ENCODE measurements at regions not wholly inside any gene's neighbourhood (a gene's known extent, or its start where the extent isn't known, plus 50 kb on each side); places are given as distances from the start of the nearest gene placed in this dataset.

DNA sequence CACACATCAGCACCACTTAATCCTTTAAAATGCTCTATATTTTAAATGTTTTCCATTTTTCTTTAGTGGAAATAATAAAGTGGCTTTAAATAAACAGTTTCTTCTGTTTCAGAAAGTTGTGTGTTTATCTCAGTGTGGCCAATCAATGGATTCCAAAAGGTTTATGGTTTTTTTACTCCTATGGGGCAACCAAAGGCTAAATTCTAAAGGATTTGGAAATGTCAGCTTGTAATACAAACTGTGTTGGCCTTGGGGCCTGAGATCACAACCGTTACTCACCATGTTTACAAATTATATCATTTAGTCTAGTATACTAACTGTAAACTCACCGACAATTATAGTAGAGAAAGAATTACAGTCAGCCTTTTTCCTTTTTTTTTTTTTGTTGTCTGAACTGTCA lies 827.2 kb downstream of the EPHA4 start:
- no peak for TF ChIP-seq CTCF (IDR thresholded peaks at IDR 0.05)
- TF ChIP-seq POLR2AphosphoS5 (IDR thresholded peaks at IDR 0.05; ENCODE audit: insufficient read depth in 1 of 2, low read depth in 1 of 2): no peak
- TF ChIP-seq POLR2A (IDR thresholded peaks at IDR 0.05): no peak
- intact Hi-C loops (cut with DNase I): no loop called here
- no peaks in the 10 kb centered on the region for H3K27me3 ChIP-seq
- H3K27ac ChIP-seq: no peak overlapping the region
- H3K4me3 ChIP-seq: no peak overlapping the region
- DNase-seq (ENCODE audit: extremely low spot score in 2 of 2): no peak
- H3K4me1 ChIP-seq: no peaks in the 10 kb centered on the region
- no peaks in the 10 kb centered on the region for H3K36me3 ChIP-seq
- H3K9me3 ChIP-seq: no peaks in the 10 kb centered on the region

DNA sequence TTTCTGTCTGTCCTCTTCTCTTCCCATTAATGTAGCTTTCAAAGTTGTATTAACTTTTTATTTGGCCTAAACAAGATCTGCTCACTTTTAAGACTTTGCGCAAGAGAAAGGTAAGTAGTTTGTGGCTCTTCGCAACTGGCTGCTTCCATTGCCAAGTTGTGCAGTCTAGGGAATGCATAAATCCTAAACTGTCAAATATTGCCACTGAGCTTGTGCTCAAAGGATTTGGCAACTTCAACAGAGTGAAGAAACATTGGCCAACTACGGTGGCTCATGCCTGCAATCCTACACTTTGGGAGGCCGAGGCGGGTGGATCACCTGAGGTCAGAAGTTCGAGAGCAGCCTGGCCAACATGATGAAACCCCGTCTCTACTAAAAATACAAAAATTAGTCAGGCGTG lies 826.4 kb downstream of the EPHA4 start:
- intact Hi-C loops (cut with DNase I): no loop called here
- Histone ChIP-seq H3K27me3 (no peaks in the 10 kb centered on the region), H3K27ac (no peak overlapping the region), H3K4me3 (no peak overlapping the region), H3K9me3 (no peaks in the 10 kb centered on the region), H3K36me3 (no peaks in the 10 kb centered on the region), H3K4me1 (no peaks in the 10 kb centered on the region)
- TF ChIP-seq POLR2AphosphoS5 (IDR thresholded peaks at IDR 0.05; ENCODE audit: insufficient read depth in 1 of 2, low read depth in 1 of 2): no peak
- no peak for DNase-seq (ENCODE audit: extremely low spot score in 2 of 2)

DNA sequence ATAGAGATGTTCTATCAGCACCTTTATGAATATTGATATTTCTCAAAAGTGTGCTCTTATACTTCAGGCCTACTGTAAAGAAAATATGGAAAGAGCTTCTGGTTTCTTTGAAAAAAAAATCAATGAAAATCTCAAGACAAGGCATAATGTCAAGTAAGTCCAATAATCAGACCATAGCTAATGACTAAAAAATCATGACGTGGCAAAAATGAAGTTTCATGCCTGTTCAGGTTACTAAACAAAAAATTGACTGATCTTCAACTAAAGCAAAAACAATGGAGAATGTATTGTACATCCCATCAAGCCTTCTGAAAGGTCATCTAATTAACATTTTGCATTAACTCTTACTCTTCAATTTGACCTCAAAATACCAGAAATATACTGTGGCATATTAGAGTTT lies 824.4 kb downstream of the EPHA4 start:
- H3K4me1 ChIP-seq: no peaks in the 10 kb centered on the region
- no peak overlapping the region for H3K27ac ChIP-seq
- TF ChIP-seq POLR2A (IDR thresholded peaks at IDR 0.05) (no peak), POLR2AphosphoS5 (IDR thresholded peaks at IDR 0.05; ENCODE audit: insufficient read depth in 1 of 2, low read depth in 1 of 2) (no peak), CTCF (IDR thresholded peaks at IDR 0.05) (no peak)
- DNase-seq (ENCODE audit: extremely low spot score in 2 of 2): no peak
- no peaks in the 10 kb centered on the region for H3K9me3 ChIP-seq
- intact Hi-C loops (cut with DNase I): no loop called here
- H3K36me3 ChIP-seq: no peaks in the 10 kb centered on the region
- no peaks in the 10 kb centered on the region for H3K27me3 ChIP-seq
- no peak overlapping the region for H3K4me3 ChIP-seq

DNA sequence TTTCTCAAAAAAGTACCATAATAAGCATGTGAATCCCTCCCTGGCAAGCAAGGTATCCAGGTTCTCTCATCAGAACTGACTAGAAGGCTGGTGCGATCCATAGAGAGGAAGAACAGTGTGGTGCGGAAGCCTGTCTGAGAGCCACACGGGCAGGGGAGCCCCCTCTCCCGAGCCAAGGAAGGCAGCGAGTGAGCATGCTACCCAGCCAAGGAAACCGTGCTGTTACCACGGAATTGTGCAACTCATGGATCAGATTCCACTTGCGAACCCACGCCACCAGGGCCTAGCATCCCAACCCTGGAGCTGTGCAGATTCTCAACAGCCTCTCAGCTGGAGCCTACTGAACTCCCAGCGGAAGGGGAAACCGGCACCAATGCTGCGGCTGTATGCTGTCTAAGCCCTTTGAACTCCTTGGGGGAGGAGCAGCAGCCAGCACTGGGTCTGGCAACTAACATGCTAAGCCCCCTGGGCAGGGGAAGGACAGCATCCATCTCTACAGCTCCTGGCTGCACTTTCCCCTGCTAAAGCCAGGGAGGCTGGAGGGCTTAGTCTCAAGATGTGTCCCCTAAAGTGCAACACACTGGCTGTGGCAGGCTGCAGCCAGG lies 823.1 kb downstream of the EPHA4 start:
- no peak overlapping the region for H3K27ac ChIP-seq
- TF ChIP-seq POLR2AphosphoS5 (IDR thresholded peaks at IDR 0.05; ENCODE audit: insufficient read depth in 1 of 2, low read depth in 1 of 2) (no peak), CTCF (IDR thresholded peaks at IDR 0.05) (no peak), POLR2A (IDR thresholded peaks at IDR 0.05) (no peak)
- DNase-seq (ENCODE audit: extremely low spot score in 2 of 2): no peak
- no peaks in the 10 kb centered on the region for H3K4me1 ChIP-seq
- H3K9me3 ChIP-seq: no peaks in the 10 kb centered on the region
- no peaks in the 10 kb centered on the region for H3K27me3 ChIP-seq
- H3K36me3 ChIP-seq: no peaks in the 10 kb centered on the region
- intact Hi-C loops (cut with DNase I): no loop called here
- no peak overlapping the region for H3K4me3 ChIP-seq

DNA sequence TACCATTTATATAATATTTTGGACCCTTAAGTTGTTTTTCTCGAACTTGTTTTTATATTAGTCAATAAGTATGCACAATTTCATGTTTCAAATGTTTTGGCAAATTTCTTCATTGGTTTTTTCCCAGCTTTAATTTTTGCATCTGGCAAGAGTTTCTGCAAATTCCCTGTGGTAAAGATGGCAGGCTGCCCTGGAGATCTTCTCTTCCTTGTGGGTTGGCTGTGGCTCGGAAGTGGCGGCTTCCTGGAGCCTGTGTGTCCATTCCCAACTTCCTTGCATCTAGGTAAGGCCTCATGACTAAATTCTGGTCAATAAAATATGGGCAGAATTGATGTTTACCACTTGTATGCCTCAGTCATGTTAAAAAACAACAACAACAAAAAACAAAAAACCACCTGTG lies 818.6 kb downstream of the EPHA4 start:
- Histone ChIP-seq H3K4me3 (no peak overlapping the region), H3K27ac (no peak overlapping the region), H3K9me3 (no peaks in the 10 kb centered on the region), H3K4me1 (no peaks in the 10 kb centered on the region), H3K27me3 (no peaks in the 10 kb centered on the region), H3K36me3 (no peaks in the 10 kb centered on the region)
- intact Hi-C loops (cut with DNase I): no loop called here
- no peak for DNase-seq (ENCODE audit: extremely low spot score in 2 of 2)
- TF ChIP-seq POLR2A (IDR thresholded peaks at IDR 0.05): no peak
- TF ChIP-seq POLR2AphosphoS5 (IDR thresholded peaks at IDR 0.05; ENCODE audit: insufficient read depth in 1 of 2, low read depth in 1 of 2): no peak
- TF ChIP-seq CTCF (IDR thresholded peaks at IDR 0.05): no peak
